ENCODE measurements at regions not wholly inside any gene's neighbourhood (a gene's known extent, or its start where the extent isn't known, plus 50 kb on each side); places are given as distances from the start of the nearest gene placed in this dataset.
"Not testable (repeated sequence)": the region's sequence is repeated elsewhere in the genome, so short reads cannot be mapped to it uniquely, and the experiment has no call there.

DNA sequence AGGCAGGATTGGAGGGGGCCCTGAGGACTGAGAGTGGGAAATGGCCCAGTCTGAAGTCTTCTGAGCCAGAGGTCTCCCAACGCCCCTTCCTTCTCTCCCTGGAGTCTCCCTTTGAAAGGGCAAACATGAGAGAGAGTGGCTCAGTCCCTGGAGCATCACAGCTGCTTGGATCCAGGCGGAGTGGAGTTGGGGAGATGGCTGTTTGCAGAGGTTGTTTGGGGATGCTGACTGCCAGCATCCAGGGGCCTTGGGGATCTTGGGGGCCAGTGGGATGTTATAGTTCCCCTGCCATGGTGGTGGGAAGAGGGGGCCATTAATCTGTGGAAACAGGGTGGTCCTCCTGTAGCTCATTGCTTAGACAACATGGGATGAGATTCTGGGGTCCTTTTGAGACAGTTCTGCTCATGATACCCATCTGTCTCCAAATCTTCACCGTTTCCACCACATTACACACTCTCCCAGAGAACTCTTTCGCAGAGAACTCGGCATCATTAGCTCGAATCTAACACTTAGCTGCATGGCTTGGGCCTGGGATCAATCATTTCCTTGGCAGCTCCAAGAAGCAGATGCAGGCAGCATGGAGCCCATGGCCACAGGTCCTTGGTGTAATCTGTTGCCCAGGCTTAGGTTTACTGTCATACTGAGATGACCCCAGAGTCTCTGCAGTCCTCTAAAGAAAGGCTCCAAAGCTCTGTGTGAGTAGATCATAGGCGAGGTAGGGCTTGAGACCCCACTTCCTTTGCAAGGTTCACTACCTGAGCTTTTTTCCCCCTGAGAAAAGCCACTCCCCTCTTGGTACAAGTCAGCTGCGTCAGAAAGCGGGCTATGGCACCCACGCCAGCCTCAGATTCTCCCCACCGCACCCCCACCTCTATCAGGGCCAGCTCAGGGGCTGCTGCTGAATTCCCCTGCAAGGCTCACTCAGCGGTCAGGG lies 54.4 kb upstream of the SH3PXD2B start:
- TF ChIP-seq ZNF274 (IDR thresholded peaks at IDR 0.05; ENCODE audit: low read depth, low read length) (no peak), SUZ12 (IDR thresholded peaks at IDR 0.05; ENCODE audit: extremely low read depth, insufficient read depth, insufficient read length) (no peak), YY1 (IDR thresholded peaks at IDR 0.05; ENCODE audit: insufficient read depth, insufficient read length) (no peak)
- no peak overlapping the region for H3K4me3 ChIP-seq (ENCODE audit: insufficient read length, low read depth)
- peaks cover 17% of the 10 kb centered on the region for H3K9me3 ChIP-seq (ENCODE audit: insufficient read depth, low read length)
- H3K9ac ChIP-seq (ENCODE audit: insufficient read length, low read depth) = no peak overlapping the region
- DNase-seq (ENCODE audit: low read depth, low spot score) = no peak
- no peaks in the 10 kb centered on the region for H3K36me3 ChIP-seq (ENCODE audit: insufficient read depth, insufficient read length, low read length)
- peaks cover 13% of the 10 kb centered on the region for H3K4me1 ChIP-seq (ENCODE audit: insufficient read depth, insufficient read length)
- H3K27me3 ChIP-seq (ENCODE audit: insufficient read depth, insufficient read length) = no peaks in the 10 kb centered on the region

DNA sequence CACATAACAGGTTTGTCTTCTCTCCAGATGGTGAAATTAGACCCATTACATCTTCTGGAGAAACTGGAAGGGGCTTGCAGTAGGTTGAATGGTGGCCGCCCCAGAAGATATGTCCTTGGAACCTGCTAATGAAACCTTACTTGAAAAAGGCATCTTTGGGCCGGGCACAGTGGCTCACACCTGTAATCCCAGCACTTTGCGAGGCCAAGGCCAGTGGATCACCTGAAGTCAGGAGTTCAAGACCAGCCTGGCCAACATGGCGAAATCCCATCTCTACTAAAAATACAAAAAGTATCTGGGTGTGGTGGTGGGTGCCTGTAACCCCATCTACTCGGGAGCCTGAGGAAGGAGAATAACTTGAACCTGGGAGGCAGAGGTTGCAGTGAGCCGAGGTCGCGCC lies 53.2 kb upstream of the SH3PXD2B start:
- H3K9ac ChIP-seq (ENCODE audit: insufficient read length, low read depth); H3K36me3 ChIP-seq (ENCODE audit: insufficient read depth, insufficient read length, low read length); H3K27me3 ChIP-seq (ENCODE audit: insufficient read depth, insufficient read length); DNase-seq (ENCODE audit: low read depth, low spot score); H3K4me3 ChIP-seq (ENCODE audit: insufficient read length, low read depth): not testable (repeated sequence)
- Histone ChIP-seq H3K4me1 (ENCODE audit: insufficient read depth, insufficient read length) (peaks cover 14% of the 10 kb centered on the region), H3K9me3 (ENCODE audit: insufficient read depth, low read length) (peaks cover 12% of the 10 kb centered on the region)

DNA sequence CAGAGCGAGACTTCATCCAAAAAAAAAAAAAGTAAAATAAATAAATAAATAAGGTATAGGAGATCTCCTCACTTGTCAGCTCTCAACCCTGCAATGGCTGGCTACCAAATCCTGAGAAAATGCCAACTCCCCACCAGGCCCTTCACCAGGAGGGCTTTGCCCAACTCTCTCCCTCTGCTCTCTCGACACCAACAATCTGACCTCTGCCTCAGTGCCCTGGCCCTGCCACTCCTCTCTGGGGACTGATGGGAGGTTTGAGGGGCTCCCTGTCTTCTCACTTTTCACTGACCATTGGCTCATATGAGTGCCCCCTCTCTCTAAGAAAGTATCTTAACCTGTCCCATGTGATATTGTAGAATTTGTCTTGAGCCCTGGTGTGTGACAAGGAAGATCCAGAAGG lies 52.6 kb upstream of the SH3PXD2B start:
- Histone ChIP-seq H3K9me3 (ENCODE audit: insufficient read depth, low read length) (peaks cover 7% of the 10 kb centered on the region), H3K4me1 (ENCODE audit: insufficient read depth, insufficient read length) (peaks cover 14% of the 10 kb centered on the region), H3K36me3 (ENCODE audit: insufficient read depth, insufficient read length, low read length) (no peaks in the 10 kb centered on the region), H3K27me3 (ENCODE audit: insufficient read depth, insufficient read length) (no peaks in the 10 kb centered on the region), H3K9ac (ENCODE audit: insufficient read length, low read depth) (no peak overlapping the region), H3K4me3 (ENCODE audit: insufficient read length, low read depth) (no peak overlapping the region)
- DNase-seq (ENCODE audit: low read depth, low spot score) = no peak
- TF ChIP-seq YY1 (IDR thresholded peaks at IDR 0.05; ENCODE audit: insufficient read depth, insufficient read length) (no peak), SUZ12 (IDR thresholded peaks at IDR 0.05; ENCODE audit: extremely low read depth, insufficient read depth, insufficient read length) (no peak), ZNF274 (IDR thresholded peaks at IDR 0.05; ENCODE audit: low read depth, low read length) (no peak)

DNA sequence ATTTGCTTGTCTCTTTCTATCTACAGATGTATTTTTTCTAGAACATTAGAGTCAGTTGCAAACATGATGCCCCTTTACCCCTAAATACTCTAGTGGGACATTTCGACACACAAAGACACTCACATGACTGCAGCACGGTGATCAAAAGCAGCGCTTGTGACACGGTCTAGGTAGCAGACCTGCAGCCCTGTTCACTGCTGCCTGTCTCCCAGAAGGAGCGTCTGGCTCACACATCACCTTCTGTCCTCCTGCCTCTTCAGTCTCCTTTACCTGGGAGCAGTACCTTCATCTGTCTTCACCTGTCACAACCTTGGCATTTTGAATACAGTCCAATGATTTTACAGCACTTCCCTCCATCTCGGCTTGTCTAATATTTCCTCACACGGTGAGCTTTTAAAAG lies 51.9 kb upstream of the SH3PXD2B start:
- TF ChIP-seq YY1 (IDR thresholded peaks at IDR 0.05; ENCODE audit: insufficient read depth, insufficient read length) = no peak
- no peak for TF ChIP-seq ZNF274 (IDR thresholded peaks at IDR 0.05; ENCODE audit: low read depth, low read length)
- no peak for TF ChIP-seq SUZ12 (IDR thresholded peaks at IDR 0.05; ENCODE audit: extremely low read depth, insufficient read depth, insufficient read length)

DNA sequence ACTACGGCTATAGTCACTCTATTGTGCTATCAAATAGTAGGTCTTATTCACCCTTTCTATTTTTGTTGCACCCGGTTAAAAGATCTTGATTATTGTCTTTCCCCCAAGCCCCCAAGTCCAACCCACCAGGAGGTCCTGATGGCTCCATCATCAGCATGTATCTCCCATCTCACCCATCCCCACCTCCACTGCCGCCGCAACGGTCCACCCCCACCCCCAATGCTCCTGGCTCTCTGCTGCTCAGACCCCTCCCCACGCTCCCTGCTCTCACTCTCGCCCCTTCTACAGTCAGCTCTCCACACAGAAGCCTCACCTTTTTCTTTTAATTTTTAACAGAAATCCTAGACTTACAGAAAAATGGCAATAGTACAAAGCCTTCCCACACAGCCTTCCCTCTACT lies 51.5 kb upstream of the SH3PXD2B start:
- Histone ChIP-seq H3K9me3 (ENCODE audit: insufficient read depth, low read length) (no peaks in the 10 kb centered on the region), H3K4me1 (ENCODE audit: insufficient read depth, insufficient read length) (peaks cover 14% of the 10 kb centered on the region), H3K4me3 (ENCODE audit: insufficient read length, low read depth) (no peak overlapping the region), H3K9ac (ENCODE audit: insufficient read length, low read depth) (no peak overlapping the region), H3K36me3 (ENCODE audit: insufficient read depth, insufficient read length, low read length) (no peaks in the 10 kb centered on the region), H3K27me3 (ENCODE audit: insufficient read depth, insufficient read length) (no peaks in the 10 kb centered on the region)
- TF ChIP-seq SUZ12 (IDR thresholded peaks at IDR 0.05; ENCODE audit: extremely low read depth, insufficient read depth, insufficient read length) = no peak
- no peak for TF ChIP-seq YY1 (IDR thresholded peaks at IDR 0.05; ENCODE audit: insufficient read depth, insufficient read length)
- no peak for TF ChIP-seq ZNF274 (IDR thresholded peaks at IDR 0.05; ENCODE audit: low read depth, low read length)
- no peak for DNase-seq (ENCODE audit: low read depth, low spot score)

More for the DNA sequence above, 51.9 kb upstream of the SH3PXD2B start:
- Histone ChIP-seq H3K9me3 (ENCODE audit: insufficient read depth, low read length) (no peaks in the 10 kb centered on the region), H3K9ac (ENCODE audit: insufficient read length, low read depth) (no peak overlapping the region), H3K36me3 (ENCODE audit: insufficient read depth, insufficient read length, low read length) (no peaks in the 10 kb centered on the region), H3K4me3 (ENCODE audit: insufficient read length, low read depth) (no peak overlapping the region), H3K27me3 (ENCODE audit: insufficient read depth, insufficient read length) (no peaks in the 10 kb centered on the region), H3K4me1 (ENCODE audit: insufficient read depth, insufficient read length) (peaks cover 14% of the 10 kb centered on the region)
- no peak for DNase-seq (ENCODE audit: low read depth, low spot score)

DNA sequence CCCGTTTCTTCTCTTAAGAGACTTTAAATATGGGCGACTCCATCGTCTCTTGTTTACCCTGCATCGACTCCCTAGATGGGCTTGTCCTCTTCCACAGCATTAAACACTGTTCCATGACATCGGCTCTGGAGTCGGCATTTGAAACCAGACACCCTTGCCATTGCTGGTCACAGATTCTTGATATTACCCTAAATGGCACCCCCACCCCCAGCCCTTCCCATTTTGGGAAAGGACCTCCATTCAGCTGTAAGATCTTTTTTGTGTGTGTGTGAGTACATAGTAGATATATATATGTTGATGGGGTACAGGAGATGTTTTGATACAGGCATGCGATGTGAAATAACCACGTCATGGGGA lies 51.1 kb upstream of the SH3PXD2B start:
- H3K36me3 ChIP-seq (ENCODE audit: insufficient read depth, insufficient read length, low read length) = no peaks in the 10 kb centered on the region
- no peaks in the 10 kb centered on the region for H3K27me3 ChIP-seq (ENCODE audit: insufficient read depth, insufficient read length)
- no peak for TF ChIP-seq SUZ12 (IDR thresholded peaks at IDR 0.05; ENCODE audit: extremely low read depth, insufficient read depth, insufficient read length)
- TF ChIP-seq ZNF274 (IDR thresholded peaks at IDR 0.05; ENCODE audit: low read depth, low read length) = no peak
- no peak for TF ChIP-seq YY1 (IDR thresholded peaks at IDR 0.05; ENCODE audit: insufficient read depth, insufficient read length)
- DNase-seq (ENCODE audit: low read depth, low spot score) = no peak
- H3K4me1 ChIP-seq (ENCODE audit: insufficient read depth, insufficient read length) = peaks cover 14% of the 10 kb centered on the region
- no peak overlapping the region for H3K9ac ChIP-seq (ENCODE audit: insufficient read length, low read depth)
- no peak overlapping the region for H3K4me3 ChIP-seq (ENCODE audit: insufficient read length, low read depth)
- no peaks in the 10 kb centered on the region for H3K9me3 ChIP-seq (ENCODE audit: insufficient read depth, low read length)

DNA sequence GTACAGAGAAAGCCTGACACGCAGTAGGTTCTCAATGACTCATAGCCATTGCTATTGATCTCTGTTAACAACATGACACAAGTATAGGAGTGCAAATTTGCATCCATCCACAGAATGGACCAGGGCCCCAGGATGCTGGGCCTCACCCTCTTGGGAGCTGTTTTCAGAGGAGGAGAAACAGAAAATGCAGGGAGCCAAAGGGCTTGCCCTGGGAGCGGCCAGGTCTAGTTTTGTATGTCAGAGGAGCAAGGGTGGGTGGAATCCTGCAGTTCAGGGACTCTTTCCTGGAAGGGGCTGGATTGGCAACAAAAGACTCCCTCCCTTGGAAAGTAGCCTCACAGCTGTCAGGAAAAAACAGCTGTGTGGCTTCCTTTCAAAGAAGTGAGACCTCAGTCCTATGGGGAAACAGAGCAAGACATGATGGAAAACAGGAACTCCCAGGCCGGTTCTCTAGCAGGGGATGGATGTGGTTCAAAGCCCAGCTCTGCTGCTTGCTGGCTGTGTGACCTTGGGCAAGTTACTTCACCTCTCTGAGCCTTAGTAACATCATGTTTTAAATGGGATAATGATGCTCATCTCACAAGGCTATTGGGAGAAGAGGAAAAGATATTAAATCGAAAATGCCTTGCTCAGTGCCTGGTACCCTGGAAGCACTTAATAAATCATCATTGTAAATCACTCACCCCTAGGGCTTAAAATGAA lies 50.5 kb upstream of the SH3PXD2B start:
- Histone ChIP-seq H3K4me1 (ENCODE audit: insufficient read depth, insufficient read length) (peaks cover 14% of the 10 kb centered on the region), H3K9ac (ENCODE audit: insufficient read length, low read depth) (no peak overlapping the region), H3K4me3 (ENCODE audit: insufficient read length, low read depth) (no peak overlapping the region), H3K27me3 (ENCODE audit: insufficient read depth, insufficient read length) (no peaks in the 10 kb centered on the region), H3K9me3 (ENCODE audit: insufficient read depth, low read length) (no peaks in the 10 kb centered on the region), H3K36me3 (ENCODE audit: insufficient read depth, insufficient read length, low read length) (no peaks in the 10 kb centered on the region)
- DNase-seq (ENCODE audit: low read depth, low spot score) = no peak
- TF ChIP-seq ZNF274 (IDR thresholded peaks at IDR 0.05; ENCODE audit: low read depth, low read length) (no peak), SUZ12 (IDR thresholded peaks at IDR 0.05; ENCODE audit: extremely low read depth, insufficient read depth, insufficient read length) (no peak), YY1 (IDR thresholded peaks at IDR 0.05; ENCODE audit: insufficient read depth, insufficient read length) (no peak)

Data from NT2/D1 (cell line).